ENCODE measurements at regions not wholly inside any gene's neighbourhood (a gene's known extent, or its start where the extent isn't known, plus 50 kb on each side); places are given as distances from the start of the nearest gene placed in this dataset.

DNA sequence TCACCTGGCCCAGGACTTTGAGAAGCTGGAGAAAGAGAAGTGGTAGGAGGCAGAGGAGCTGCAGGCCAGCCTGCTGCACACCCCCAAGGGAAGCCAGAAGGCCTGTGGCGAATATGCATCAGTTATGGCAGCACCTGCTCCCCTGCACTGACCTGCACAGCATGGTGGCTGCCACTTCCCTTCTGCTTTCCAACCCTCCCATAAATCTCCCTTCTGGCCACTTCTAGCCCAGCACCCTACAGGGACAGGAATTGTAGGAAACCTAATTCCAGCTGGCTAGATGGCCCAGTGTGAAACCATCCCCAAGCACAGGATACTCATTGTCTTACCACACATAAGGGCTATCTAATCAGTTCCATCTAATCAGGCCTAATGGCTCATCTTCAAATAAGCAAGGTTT lies 136.3 kb downstream of the TBX3 start:
- Histone ChIP-seq H3K4me2 (ENCODE audit: insufficient read depth, low read length) (no peak overlapping the region), H4K20me1 (replicated peaks; ENCODE audit: control insufficient read depth, insufficient read depth, low read length) (no peaks in the 10 kb centered on the region), H3K79me2 (ENCODE audit: control insufficient read depth, insufficient read depth, low read length) (no peaks in the 10 kb centered on the region), H3K9ac (ENCODE audit: insufficient read depth in 1 of 2, low read depth in 2 of 2, low read length in 2 of 2) (no peak overlapping the region), H3K9me3 (replicated peaks; ENCODE audit: control insufficient read depth, insufficient read depth, low read depth, low read length) (no peaks in the 10 kb centered on the region), H2AFZ (ENCODE audit: low read depth, low read length) (no peak overlapping the region), H3K27me3 (ENCODE audit: control insufficient read depth in 2 of 2, insufficient read depth in 2 of 2, low read length in 2 of 2) (peaks cover 0 to 3% of the 10 kb centered on the region in 2 experiments; a peak in 3 of 5 replicates), H3K36me3 (ENCODE audit: control insufficient read depth, insufficient read depth, low read length) (no peaks in the 10 kb centered on the region), H3K4me1 (replicated peaks in 1 of 2; ENCODE audit: control insufficient read depth in 2 of 2, insufficient read depth in 2 of 2, low read length in 2 of 2) (no peaks in the 10 kb centered on the region), H3K4me3 (no peak overlapping the region), H3K27ac (ENCODE audit: extremely low read depth, low read depth, low read length) (no peak overlapping the region), H3K9me1 (ENCODE audit: control insufficient read depth, insufficient read depth, low read length) (no peaks in the 10 kb centered on the region)
- no TSS peak for BruUV-seq (replicated peaks)
- WGBS (ENCODE audit: insufficient coverage, low coverage, missing lambda C conversion rate): 0% methylated on average over 1 of the region's 1 CpG
- ATAC-seq (no peak), FAIRE-seq (no peak), DNase-seq (ENCODE audit: extremely low read depth in 1 of 4, low spot score in 3 of 4) (no peak)
- POLR2A ChIA-PET: no interaction called here
- CTCF ChIA-PET (ENCODE audit: low intra/inter-chr PET ratio): no interaction called here
- in situ Hi-C loops (cut with MboI): no loop called here
- intact Hi-C loops (cut with micrococcal nuclease): no loop called here
- TF ChIP-seq BRD9 (IDR thresholded peaks at IDR 0.05; ENCODE audit: low read depth, partially characterized antibody) (no peak), BRD4 (IDR thresholded peaks at IDR 0.05) (no peak), POLR2A (conservative IDR thresholded peaks at IDR 0.05) (no peak), HMGN3 (IDR thresholded peaks at IDR 0.05; ENCODE audit: borderline replicate concordance, extremely low read depth, insufficient read length, low read depth, low read length) (no peak), SMARCA5 (IDR thresholded peaks at IDR 0.05) (no peak), HNRNPL (IDR thresholded peaks at IDR 0.05; ENCODE audit: low read depth, low read length) (no peak), ZNF707 (CRISPR knock-in tag; conservative IDR thresholded peaks at IDR 0.05) (no peak), LCOR (CRISPR knock-in tag; IDR thresholded peaks at IDR 0.05) (no peak), SMAD3 (CRISPR knock-in tag; conservative IDR thresholded peaks at IDR 0.05) (no peak), ZNF431 (CRISPR knock-in tag; IDR thresholded peaks at IDR 0.05) (no peak), MED1 (CRISPR knock-in tag; IDR thresholded peaks at IDR 0.05; ENCODE audit: borderline replicate concordance) (no peak)
- TF ChIP-seq, protein P1, sequence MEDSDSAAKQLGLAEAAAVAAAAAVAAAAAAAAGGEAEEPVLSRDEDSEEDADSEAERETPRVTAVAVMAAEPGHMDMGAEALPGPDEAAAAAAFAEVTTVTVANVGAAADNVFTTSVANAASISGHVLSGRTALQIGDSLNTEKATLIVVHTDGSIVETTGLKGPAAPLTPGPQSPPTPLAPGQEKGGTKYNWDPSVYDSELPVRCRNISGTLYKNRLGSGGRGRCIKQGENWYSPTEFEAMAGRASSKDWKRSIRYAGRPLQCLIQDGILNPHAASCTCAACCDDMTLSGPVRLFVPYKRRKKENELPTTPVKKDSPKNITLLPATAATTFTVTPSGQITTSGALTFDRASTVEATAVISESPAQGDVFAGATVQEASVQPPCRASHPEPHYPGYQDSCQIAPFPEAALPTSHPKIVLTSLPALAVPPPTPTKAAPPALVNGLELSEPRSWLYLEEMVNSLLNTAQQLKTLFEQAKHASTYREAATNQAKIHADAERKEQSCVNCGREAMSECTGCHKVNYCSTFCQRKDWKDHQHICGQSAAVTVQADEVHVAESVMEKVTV (CRISPR knock-in tag; IDR thresholded peaks at IDR 0.05): no peak
- TF ChIP-seq, protein P2, sequence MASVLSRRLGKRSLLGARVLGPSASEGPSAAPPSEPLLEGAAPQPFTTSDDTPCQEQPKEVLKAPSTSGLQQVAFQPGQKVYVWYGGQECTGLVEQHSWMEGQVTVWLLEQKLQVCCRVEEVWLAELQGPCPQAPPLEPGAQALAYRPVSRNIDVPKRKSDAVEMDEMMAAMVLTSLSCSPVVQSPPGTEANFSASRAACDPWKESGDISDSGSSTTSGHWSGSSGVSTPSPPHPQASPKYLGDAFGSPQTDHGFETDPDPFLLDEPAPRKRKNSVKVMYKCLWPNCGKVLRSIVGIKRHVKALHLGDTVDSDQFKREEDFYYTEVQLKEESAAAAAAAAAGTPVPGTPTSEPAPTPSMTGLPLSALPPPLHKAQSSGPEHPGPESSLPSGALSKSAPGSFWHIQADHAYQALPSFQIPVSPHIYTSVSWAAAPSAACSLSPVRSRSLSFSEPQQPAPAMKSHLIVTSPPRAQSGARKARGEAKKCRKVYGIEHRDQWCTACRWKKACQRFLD (CRISPR knock-in tag; IDR thresholded peaks at IDR 0.05): no peak
- TF ChIP-seq, protein P3, sequence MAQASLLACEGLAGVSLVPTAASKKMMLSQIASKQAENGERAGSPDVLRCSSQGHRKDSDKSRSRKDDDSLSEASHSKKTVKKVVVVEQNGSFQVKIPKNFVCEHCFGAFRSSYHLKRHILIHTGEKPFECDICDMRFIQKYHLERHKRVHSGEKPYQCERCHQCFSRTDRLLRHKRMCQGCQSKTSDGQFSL (CRISPR knock-in tag; IDR thresholded peaks at IDR 0.05): no peak
- TF ChIP-seq, protein P3 (tag; IDR thresholded peaks at IDR 0.05): no peak
- TF ChIP-seq, protein P4, sequence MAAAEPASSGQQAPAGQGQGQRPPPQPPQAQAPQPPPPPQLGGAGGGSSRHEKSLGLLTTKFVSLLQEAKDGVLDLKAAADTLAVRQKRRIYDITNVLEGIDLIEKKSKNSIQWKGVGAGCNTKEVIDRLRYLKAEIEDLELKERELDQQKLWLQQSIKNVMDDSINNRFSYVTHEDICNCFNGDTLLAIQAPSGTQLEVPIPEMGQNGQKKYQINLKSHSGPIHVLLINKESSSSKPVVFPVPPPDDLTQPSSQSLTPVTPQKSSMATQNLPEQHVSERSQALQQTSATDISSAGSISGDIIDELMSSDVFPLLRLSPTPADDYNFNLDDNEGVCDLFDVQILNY (CRISPR knock-in tag; IDR thresholded peaks at IDR 0.05): no peak
- TF ChIP-seq, protein P5, sequence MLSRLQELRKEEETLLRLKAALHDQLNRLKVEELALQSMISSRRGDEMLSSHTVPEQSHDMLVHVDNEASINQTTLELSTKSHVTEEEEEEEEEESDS (CRISPR knock-in tag; IDR thresholded peaks at IDR 0.05): no peak

All from K562 (cell line).